ENCODE measurements at regions not wholly inside any gene's neighbourhood (a gene's known extent, or its start where the extent isn't known, plus 50 kb on each side); places are given as distances from the start of the nearest gene placed in this dataset.
A peak's percentile ranks its signal among the peaks of the same experiment; 100 is the strongest.

DNA sequence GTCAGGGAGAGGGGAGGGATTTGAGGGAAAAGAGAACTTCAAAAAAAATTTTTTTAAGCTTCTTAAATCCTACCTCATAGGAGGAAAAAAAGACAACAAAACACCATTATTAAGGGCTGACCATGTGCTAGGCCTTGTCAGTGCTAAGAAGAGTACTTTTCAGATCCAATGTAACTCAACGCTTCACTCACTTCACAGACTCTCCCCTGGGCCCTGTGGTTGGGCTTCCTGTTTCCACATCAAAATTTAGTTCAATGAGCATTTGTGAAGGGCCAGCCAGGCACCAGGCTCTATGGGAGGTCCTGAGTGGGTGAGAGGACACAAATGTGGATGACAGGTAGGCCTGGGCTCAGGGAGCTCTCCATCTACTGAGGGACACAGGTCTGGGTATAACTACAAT, 249.8 kb downstream of the PTEN start:
- TF ChIP-seq, protein P1, sequence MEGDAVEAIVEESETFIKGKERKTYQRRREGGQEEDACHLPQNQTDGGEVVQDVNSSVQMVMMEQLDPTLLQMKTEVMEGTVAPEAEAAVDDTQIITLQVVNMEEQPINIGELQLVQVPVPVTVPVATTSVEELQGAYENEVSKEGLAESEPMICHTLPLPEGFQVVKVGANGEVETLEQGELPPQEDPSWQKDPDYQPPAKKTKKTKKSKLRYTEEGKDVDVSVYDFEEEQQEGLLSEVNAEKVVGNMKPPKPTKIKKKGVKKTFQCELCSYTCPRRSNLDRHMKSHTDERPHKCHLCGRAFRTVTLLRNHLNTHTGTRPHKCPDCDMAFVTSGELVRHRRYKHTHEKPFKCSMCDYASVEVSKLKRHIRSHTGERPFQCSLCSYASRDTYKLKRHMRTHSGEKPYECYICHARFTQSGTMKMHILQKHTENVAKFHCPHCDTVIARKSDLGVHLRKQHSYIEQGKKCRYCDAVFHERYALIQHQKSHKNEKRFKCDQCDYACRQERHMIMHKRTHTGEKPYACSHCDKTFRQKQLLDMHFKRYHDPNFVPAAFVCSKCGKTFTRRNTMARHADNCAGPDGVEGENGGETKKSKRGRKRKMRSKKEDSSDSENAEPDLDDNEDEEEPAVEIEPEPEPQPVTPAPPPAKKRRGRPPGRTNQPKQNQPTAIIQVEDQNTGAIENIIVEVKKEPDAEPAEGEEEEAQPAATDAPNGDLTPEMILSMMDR (IDR thresholded peaks at IDR 0.05; ENCODE audit: low read depth, low read length): no peak
- TF ChIP-seq MAX (IDR thresholded peaks at IDR 0.05; ENCODE audit: low read depth, low read length) (peak; percentile 91), POLR2A (IDR thresholded peaks at IDR 0.05; ENCODE audit: extremely low read depth, insufficient read length) (no peak), MYC (IDR thresholded peaks at IDR 0.05; ENCODE audit: low read depth, low read length) (peak; percentile 81)

Data from NB4 (cell line).